Tongue (tissue), 1 donor: ENCODE measurements at regions not wholly inside any gene's neighbourhood (a gene's known extent, or its start where the extent isn't known, plus 50 kb on each side); places are given as distances from the start of the nearest gene placed in this dataset.

Experiments used
- DNase-seq: peaks from one replicate; pipeline ENCODE4 v3.0.0-alpha.2; 2015

DNA sequence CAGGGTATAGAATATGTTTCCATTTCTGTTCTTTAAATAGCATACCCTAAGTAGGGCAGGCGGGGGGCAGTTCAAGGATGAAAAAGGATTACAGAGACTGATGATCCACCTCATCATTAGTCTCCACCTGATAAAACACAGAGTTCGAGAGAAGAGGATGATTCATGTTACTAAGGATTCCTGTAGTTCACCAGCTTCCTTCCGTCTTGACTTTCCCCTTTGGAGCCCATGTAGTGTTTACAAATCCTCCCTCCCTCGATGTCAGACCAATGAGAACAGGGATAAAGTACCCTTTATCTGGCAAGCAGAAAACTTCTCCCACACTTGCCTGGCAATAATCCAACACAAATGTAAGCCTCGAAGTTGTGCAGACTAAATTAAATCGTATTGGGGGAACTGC, 526.3 kb upstream of the FAM241A start:
- DNase-seq, result no peak

DNA sequence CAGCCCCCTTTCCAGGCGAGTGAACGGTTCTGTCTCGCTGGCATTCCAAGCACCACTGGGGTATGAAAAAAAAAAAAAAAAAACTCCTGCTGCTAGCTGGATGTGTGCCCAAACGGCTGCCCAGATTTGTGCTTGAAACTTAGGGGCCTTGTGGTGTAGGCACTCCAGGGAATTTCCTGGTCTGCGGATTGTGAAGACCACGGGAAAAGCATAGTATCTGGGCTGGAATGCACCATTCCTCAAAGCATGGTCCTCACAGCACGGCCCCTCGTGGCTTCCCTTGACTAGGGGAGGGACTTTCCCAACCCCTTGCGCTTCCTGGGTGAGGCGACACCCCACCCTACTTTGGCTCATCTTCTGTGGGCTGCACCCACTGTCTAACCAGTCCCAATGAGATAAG, 516.8 kb upstream of the FAM241A start:
- no peak for DNase-seq

DNA sequence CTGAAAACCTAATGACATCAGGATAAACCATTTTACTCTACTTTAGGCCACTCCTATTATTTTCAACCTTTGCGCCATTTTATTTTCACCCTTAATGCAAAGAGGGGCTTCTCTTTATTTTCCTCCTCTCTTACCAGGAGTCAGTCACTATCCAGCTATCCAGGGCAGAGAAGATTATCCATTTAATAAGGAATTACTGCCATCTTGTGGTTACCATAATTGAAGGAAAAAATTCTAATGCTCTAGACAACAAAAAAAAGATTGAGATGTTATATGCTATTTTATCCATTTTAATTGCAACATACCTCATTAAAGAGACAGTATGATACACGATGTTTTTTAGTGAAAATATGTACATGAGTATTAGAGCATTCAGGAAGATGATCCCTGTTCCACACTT, 514.5 kb upstream of the FAM241A start:
- peak; percentile 73 for DNase-seq

DNA sequence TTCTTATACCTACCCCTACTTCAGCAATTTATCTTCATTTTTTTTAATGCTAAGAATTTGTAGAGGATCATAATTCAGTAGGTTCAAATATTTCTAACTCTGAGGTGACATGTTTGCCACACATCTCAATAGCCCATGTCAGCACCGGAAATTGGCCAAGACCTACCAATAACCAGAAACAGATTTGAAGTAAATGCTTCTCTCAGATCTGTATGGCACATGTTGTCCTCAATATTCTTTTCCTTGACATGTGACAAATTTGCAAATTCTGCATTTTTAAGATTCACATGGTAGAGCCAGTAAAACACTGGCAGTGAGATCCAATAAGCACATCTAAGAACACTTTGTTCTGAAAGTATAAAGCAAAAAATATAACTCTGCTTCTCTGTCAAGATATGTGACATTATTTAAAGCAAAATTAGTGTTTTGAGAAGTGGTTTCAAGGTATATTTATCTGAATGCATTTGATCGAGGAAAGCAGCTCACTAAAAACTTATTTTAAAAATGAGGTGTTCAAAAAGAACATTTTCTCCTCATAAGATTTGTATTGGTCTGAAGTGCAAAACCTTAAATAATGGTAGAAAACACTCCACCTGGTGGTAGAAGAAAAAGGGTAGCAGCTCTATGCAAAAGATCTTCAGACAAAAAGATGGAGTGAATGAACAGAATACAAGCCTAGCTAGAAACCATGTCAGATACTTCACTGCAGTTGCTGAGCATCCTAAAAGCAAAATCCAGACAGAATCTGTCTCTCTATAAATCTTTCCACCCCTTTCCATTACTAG, 513.8 kb upstream of the FAM241A start:
- DNase-seq, result peak; percentile 56

- no peak for DNase-seq
These were observed 512.6 kb upstream of the FAM241A start for GRCh38 chr4:111632641-111633151.

DNA sequence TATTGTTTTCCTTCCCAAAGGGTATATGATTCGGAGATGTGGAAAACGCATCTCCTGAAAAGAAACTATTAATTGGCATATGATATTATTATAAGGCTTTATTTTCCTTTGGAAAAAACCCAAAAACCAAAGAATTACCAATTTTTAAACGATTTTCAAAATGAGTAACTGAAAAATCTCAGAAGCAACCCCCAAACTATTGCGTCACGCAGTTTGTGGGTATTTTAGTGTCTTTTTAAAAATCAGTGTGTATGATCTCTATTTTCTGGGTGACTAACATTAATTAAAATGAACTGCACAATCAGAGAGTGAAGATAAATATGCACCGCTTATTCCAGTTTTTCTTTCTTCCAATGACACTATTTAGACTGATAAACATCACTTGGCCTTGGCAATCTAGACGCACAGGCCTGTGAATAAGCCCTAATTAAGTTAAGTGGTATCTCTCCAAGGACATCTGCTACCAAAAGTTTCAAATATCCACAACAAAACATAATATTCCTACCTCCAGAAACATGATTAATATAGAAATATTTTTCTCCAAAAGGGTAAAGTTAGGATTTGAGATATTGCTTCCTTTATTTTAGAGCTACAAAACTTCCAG, 511.5 kb upstream of the FAM241A start:
- no peak for DNase-seq

DNA sequence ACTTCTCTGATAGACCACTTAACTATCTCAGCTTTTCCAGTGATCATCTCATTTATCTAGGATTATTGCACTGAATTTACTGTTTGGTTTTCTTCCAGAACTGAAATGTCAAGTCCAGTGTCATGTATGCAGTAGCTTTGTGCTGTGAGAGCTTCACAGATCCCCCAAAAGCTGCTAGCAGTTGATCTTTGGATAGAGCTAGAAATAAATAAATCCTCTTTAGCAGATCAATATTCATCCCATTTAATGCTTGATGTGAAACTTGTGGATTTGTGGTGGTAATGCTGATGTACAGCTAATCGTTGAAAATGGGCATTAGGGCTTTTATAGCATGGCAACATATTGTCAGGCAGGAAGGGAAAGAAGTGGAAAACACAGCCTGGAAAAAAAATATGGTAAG, 509.6 kb upstream of the FAM241A start:
- DNase-seq, result no peak

- DNase-seq, result no peak
These were observed 508.2 kb upstream of the FAM241A start for GRCh38 chr4:111636961-111637585.

- DNase-seq, result no peak
These were observed 506.0 kb upstream of the FAM241A start for GRCh38 chr4:111639120-111639690.

DNA sequence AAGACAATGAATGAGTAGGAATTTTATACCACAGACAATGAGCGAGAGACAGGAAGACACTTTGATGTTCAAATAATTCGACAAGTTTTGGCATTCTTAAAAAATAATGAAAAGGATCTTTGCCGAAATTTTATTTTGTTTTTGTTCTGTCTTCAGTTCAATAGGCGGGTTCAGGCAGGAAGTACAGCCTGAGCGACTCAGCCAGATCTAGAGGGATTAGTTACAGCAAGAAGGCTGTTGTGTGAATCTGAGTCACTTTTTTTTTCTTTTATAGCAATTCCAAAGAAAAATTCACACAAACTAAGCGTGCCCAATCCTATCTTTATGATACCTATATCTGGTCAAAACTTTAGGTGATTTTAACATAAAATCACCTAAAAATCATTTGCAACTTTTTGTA, 505.4 kb upstream of the FAM241A start:
- peak; percentile 17 for DNase-seq

GRCh38 chr4:111641813-111642579, 503.3 kb upstream of the FAM241A start:
- DNase-seq, result peak; percentile 92

DNA sequence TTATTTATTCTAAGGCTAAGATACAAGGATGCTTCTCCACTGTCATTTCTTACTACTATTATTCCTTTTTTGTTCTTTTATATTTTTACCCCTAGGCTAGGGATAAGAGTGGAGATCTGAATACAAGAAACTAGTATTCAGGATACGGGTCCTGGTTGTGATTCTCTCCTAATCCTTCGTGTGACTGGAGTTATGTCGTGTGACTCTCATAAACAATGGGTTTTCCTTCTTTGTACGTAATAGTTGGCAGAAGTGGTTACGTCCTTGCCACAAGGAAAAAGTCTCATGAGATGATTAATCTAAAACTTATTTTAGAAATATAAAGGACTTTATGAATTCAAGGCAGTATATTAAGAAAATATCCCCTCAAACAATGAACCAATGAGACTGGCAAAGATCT, 497.2 kb upstream of the FAM241A start:
- no peak for DNase-seq

- DNase-seq, result no peak
These were observed 495.9 kb upstream of the FAM241A start for GRCh38 chr4:111649308-111649707.

- no peak for DNase-seq
These were observed 495.1 kb upstream of the FAM241A start for GRCh38 chr4:111650146-111650545.

- no peak for DNase-seq
These were observed 494.6 kb upstream of the FAM241A start for GRCh38 chr4:111650674-111651086.

DNA sequence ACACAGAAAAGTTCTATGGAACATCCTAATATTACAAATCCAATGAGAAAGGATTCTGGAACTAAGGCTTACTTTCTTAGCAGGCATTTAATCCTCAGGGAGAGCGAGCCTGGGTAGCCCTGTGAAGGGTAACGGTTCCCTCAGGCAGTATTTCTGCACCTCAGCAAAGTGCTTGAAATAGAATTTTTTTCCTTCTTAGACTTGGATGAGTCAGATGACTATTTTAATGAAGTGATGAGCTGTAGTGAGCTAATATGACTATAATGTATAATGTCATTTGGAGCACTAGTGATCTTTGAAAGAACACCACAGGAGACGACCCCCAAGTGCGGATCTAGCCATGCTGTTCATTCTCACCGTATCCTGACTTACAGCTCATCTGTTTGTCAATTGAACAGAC, 493.0 kb upstream of the FAM241A start:
- no peak for DNase-seq

GRCh38 chr4:111652986-111653385, 492.3 kb upstream of the FAM241A start:
- DNase-seq, result no peak

GRCh38 chr4:111662496-111662895, 482.8 kb upstream of the FAM241A start:
- DNase-seq, result no peak

- DNase-seq, result no peak
These were observed 480.8 kb upstream of the FAM241A start for GRCh38 chr4:111664308-111664945.

GRCh38 chr4:111666826-111667360, 478.4 kb upstream of the FAM241A start:
- no peak for DNase-seq

DNA sequence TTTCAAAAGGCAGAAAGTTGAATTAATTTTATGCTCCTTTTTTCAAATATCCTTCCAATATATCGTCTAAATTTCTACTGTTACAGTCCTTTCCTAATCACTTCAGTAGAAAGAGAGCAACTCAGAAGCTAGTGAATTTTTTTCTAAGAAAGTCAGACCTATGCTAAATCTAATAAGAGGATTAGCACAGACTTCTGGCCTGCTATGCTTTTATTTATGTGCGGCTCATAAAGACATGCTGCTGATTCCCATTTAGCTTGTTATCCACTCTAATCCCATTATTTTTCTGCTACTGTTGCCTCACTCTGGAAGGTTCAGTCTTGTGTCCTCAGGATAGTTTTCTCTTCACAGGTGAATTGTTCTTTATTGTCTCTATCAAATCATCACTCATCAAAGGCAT, 473.5 kb upstream of the FAM241A start:
- DNase-seq, result no peak

GRCh38 chr4:111675746-111676145, 469.5 kb upstream of the FAM241A start:
- DNase-seq, result no peak
